RWPE1 (cell line): ENCODE measurements at regions not wholly inside any gene's neighbourhood (a gene's known extent, or its start where the extent isn't known, plus 50 kb on each side); places are given as distances from the start of the nearest gene placed in this dataset.

Experiments
- CTCF ChIA-PET: fragments of 350-600 bp; sonication (Branson Sonifier 250); formaldehyde crosslinking; extraction: SDS; loops from one replicate; lab custom pipeline; 2021; lab: Yijun Ruan, JAX
- POLR2A ChIA-PET: fragments of 400-600 bp; formaldehyde crosslinking; extraction: SDS; loops from one replicate; lab custom pipeline; 2020; ENCODE audit warnings: antibody characterized with exemption; ENCODE audit not compliant: low non-redundant PET; lab: Yijun Ruan, JAX
- DNase-seq: peaks from one replicate; pipeline ENCODE4 v3.0.0; 2012; ENCODE audit warnings: low spot score
- H3K27ac ChIP-seq: fragments of 450-650 bp; 2 replicates; pipeline ENCODE4 v1.5.1; 2017
- TF ChIP-seq, protein P1 (sequence below): fragments of 450-650 bp; conservative IDR thresholded peaks from 2 replicates; pipeline ENCODE4 v1.5.1; 2017; ENCODE audit warnings: low read depth, mild to moderate bottlenecking

DNA sequence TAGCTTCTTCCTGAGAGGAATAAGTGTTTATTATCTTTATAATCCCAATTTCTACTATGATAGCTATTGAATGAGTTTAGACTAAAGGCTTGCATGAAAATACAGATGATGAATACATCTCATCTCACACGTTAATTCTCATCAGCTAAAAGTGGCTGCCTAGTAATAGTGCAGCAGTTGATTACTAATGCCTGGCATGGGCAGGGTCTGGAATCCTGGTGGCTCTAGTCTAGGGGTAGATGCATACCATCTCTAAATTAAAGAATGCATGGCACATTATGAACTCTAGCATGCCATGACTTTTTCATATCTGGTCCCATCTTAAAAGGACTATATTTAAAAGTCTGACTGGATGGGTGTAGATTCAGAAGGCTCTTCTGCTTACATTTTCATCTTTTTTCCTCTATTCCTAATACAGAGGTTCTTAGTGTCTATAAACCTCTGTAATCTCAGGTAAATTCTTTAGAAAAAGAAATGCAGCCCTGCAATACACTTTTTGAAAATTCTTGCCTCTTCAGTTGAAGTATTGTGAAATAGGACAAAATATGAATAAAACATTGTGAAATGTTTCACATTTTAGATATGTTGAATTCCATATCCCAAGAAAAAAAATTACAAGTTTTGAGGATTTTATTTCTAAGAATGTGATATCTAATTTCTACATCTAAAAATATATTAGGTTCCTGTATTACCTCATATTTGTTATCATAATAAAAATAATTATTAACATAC lies 187.6 kb downstream of the C11orf87 start:
- DNase-seq, result no peak
- TF ChIP-seq, protein P1, sequence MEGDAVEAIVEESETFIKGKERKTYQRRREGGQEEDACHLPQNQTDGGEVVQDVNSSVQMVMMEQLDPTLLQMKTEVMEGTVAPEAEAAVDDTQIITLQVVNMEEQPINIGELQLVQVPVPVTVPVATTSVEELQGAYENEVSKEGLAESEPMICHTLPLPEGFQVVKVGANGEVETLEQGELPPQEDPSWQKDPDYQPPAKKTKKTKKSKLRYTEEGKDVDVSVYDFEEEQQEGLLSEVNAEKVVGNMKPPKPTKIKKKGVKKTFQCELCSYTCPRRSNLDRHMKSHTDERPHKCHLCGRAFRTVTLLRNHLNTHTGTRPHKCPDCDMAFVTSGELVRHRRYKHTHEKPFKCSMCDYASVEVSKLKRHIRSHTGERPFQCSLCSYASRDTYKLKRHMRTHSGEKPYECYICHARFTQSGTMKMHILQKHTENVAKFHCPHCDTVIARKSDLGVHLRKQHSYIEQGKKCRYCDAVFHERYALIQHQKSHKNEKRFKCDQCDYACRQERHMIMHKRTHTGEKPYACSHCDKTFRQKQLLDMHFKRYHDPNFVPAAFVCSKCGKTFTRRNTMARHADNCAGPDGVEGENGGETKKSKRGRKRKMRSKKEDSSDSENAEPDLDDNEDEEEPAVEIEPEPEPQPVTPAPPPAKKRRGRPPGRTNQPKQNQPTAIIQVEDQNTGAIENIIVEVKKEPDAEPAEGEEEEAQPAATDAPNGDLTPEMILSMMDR, result no peak
- POLR2A ChIA-PET, result no interaction called here
- H3K27ac ChIP-seq, result no peak overlapping the region
- CTCF ChIA-PET, result interaction anchor here (0.6 kb wide), 2 partner anchors 11 to 698 kb away, joined by 3 to 7 read pairs; no protein-coding TSS in a partner anchor

DNA sequence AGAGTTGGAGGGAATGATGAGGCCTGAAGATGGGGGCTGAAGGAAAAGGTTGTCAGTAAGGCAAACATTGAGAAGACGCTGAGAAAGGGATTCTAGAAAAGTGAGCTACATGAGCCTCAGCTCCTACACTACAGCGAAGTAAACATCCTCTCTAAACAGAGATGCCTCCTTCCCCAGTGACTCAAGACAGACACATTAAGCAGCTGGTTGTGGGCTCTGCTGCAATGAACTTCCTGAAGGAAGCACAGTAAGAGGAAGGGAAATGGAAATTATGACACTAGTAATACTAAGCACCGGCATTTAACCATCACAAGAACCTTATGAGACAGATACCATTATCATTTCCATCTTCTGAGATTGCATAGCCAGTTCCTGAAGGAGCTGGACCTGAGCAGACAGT lies 190.5 kb downstream of the C11orf87 start:
- no peak for DNase-seq
- TF ChIP-seq, protein P1, result no peak
- no peak overlapping the region for H3K27ac ChIP-seq
- ChIA-PET POLR2A (no interaction called here), CTCF (no interaction called here)

DNA sequence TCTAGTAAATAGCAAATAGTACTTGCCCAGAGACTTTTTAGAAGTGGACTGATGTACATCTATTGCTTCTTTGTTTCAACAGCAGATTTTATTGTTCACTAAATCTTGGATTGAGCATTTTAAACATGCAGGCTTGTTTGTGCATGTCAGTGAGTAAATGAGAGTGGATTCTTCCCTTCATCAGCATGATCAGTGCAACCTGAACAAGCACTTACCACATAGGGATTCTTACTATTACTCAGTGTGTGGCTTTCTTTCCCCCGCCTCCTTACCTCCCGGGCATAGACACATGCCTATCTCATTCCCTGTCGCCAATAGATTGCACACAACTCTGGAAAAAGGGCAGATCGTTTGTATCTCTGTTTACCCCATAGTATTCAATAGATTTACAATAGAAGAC lies 197.5 kb downstream of the C11orf87 start:
- no peak overlapping the region for H3K27ac ChIP-seq
- TF ChIP-seq, protein P1, result no peak
- CTCF ChIA-PET, result interaction anchor here (0.5 kb wide), 1 partner anchor 719 kb away, joined by 4 read pairs; no protein-coding TSS in a partner anchor
- DNase-seq, result peak; percentile 74
- POLR2A ChIA-PET, result no interaction called here

DNA sequence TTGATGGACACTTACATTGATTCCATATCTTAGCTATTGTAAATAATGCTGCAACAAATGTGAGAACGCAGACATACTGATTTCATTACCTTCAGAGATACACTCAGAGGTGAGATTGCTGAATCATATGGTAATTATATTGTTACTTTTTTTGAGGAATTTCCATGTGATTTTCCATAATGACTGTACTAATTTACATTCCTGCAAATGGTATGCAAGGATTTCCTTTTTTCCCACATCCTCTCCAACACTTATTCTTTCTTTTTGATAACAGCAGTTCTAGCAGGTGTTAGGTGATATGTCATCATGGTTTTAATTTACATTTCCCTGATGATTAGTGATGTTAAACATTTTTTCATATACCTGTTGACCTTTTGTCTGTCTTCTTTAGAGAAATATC lies 207.7 kb downstream of the C11orf87 start:
- CTCF ChIA-PET, result no interaction called here
- TF ChIP-seq, protein P1, result no peak
- DNase-seq, result no peak

DNA sequence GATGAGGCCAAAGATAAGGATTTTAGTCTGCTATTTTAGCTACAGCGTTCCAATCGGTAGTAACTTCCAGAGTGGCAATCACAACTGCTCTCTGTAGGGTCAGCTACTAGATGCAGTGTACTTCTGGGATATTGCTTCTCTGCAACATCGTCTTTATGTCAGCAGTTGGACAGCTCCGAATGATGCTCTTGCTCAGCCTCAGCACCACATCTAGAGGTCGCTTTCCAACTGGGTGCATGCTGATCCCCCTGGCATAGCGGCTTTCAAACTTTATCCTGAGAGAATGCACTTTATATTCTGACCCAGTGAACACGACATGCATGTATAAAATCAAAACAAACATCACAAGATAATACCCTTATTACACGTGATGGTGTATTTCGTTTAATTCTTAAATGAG lies 219.6 kb downstream of the C11orf87 start:
- ChIA-PET CTCF (no interaction called here), POLR2A (no interaction called here)
- peak; percentile 27 for DNase-seq
- TF ChIP-seq, protein P1, result no peak
- H3K27ac ChIP-seq, result no peak overlapping the region

More for the DNA sequence above, 207.7 kb downstream of the C11orf87 start:
- POLR2A ChIA-PET, result no interaction called here
- H3K27ac ChIP-seq, result no peak overlapping the region

DNA sequence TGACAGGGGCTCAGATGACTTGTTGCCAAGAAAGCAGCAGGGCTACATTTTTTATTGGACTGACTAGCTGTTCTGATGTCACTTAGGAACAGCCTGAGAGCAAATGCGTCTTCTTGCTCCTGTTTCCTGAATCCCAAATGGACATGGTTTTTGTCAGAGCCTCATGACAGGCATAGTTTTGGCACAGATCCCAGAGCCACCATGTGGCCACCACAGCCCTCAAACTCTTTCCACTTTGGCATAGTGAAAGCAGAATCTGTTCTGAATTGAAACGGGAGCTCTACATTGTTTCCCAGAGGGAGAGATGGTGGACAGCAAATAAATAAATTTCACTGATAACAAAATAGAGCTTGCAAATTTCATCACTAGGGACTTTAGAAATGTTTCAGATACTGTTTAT lies 222.2 kb downstream of the C11orf87 start:
- CTCF ChIA-PET, result interaction anchor here (0.5 to 0.7 kb wide), 2 partner anchors 178 to 419 kb away, joined by 3 read pairs; no protein-coding TSS in a partner anchor
- TF ChIP-seq, protein P1, result no peak
- no peak overlapping the region for H3K27ac ChIP-seq
- DNase-seq, result no peak
- POLR2A ChIA-PET, result no interaction called here
